HCT116 (cell line): ENCODE measurements at regions not wholly inside any gene's neighbourhood (a gene's known extent, or its start where the extent isn't known, plus 50 kb on each side); places are given as distances from the start of the nearest gene placed in this dataset.

Source experiments
- ATAC-seq: fragments of 200-7000 bp; cut with Tn5 transposase; 2 replicates; pipeline ENCODE4 v1.9.1; 2020; ENCODE audit warnings: mild to moderate bottlenecking, moderate library complexity
- BruUV-seq: library from RNA; stranded (reverse); fragments of 400-500 nt; replicated peaks from 2 replicates; lab custom pipeline; 2021; lab: Mats Ljungman, UMichigan
- CTCF ChIA-PET: fragments of 300-600 bp; sonication (Branson Sonifier 250); formaldehyde crosslinking; loops from one replicate; lab custom pipeline; 2021; ENCODE audit warnings: antibody characterized with exemption; lab: Charles Lee
- POLR2A ChIA-PET: fragments of 300-600, 350-600 bp; sonication (Branson Sonifier 250); formaldehyde crosslinking; loops from one replicate; lab custom pipeline; 2021; ENCODE audit warnings: antibody characterized with exemption; lab: Charles Lee
- RAD21 ChIA-PET, 2 experiments: fragments of 300-600 bp; sonication (Branson Sonifier 250); formaldehyde crosslinking; loops; one replicate each; lab custom pipeline; 2023; ENCODE audit warnings: low total read pairs in 2 of 2; ENCODE audit not compliant: uncharacterized antibody in 2 of 2, unreplicated experiment in 2 of 2, low non-redundant PET in 1 of 2; lab: Charles Lee
- DNase-seq: peaks from one replicate; pipeline ENCODE4 v3.0.0-alpha.2; 2010; ENCODE audit warnings: low read depth, low spot score
- H2AFZ ChIP-seq: fragments of 200-600 bp; shearing (Covaris generic), sonication (generic); 2 replicates; pipeline ENCODE4 v1.6.1; 2017; ENCODE audit warnings: low read depth, mixed run types, mixed read lengths, antibody characterized with exemption, low read length; ENCODE audit not compliant: poor library complexity, severe bottlenecking
- H3K27ac ChIP-seq: 2 replicates; pipeline ENCODE4 v1.5.1; 2012; ENCODE audit warnings: low read depth, low read length
- H3K27me3 ChIP-seq: fragments of 200-600 bp; sonication (generic); 2 replicates; pipeline ENCODE4 v1.6.1; 2016; ENCODE audit warnings: mixed run types, low read length, mixed read lengths; ENCODE audit not compliant: insufficient read depth
- H3K36me3 ChIP-seq, 2 experiments: fragments of 200-500 bp in 1 of 2; fragments of 200-600 bp in 1 of 2; sonication (Bioruptor generic) in 1 of 2; sonication (generic) in 1 of 2; 2 replicates each; pipeline versions ENCODE4 v1.5.1 to v1.6.1; 2014 to 2016; ENCODE audit warnings: low read length in 2 of 2, inconsistent platforms in 1 of 2, mixed read lengths in 1 of 2, mixed run types in 1 of 2; ENCODE audit not compliant: insufficient read depth in 2 of 2, control insufficient read depth in 1 of 2
- H3K4me1 ChIP-seq, 2 experiments: fragments of 200-600 bp in 1 of 2; sonication (generic) in 1 of 2; 2 replicates each; pipeline versions ENCODE4 v1.5.1 to v1.6.1; 2012 to 2017; ENCODE audit warnings: low read length in 2 of 2, inconsistent platforms in 1 of 2, mild to moderate bottlenecking in 1 of 2, mixed read lengths in 1 of 2, mixed run types in 1 of 2, moderate library complexity in 1 of 2; ENCODE audit not compliant: insufficient read depth in 2 of 2, control insufficient read depth in 1 of 2
- H3K4me2 ChIP-seq: fragments of 200-600 bp; sonication (generic); 2 replicates; pipeline ENCODE4 v1.6.1; 2017; ENCODE audit warnings: mixed run types, low read length, mixed read lengths
- H3K4me3 ChIP-seq, 2 experiments: fragments of 200-600 bp in 1 of 2; sonication (generic) in 1 of 2; replicated peaks in 1 of 2; 2 replicates each; pipeline ENCODE4 v1.5.1; 2011 to 2016; ENCODE audit warnings: low read length in 2 of 2, control low read depth in 1 of 2, low read depth in 1 of 2, mild to moderate bottlenecking in 1 of 2, mixed read lengths in 1 of 2, mixed run types in 1 of 2
- H3K79me2 ChIP-seq: fragments of 200-600 bp; sonication (generic); 2 replicates; pipeline ENCODE4 v1.6.1; 2017; ENCODE audit warnings: mild to moderate bottlenecking, mixed run types, low read length, moderate library complexity, mixed read lengths; ENCODE audit not compliant: insufficient read depth
- H3K9ac ChIP-seq: fragments of 200-600 bp; sonication (generic); 2 replicates; pipeline ENCODE4 v1.6.1; 2016; ENCODE audit warnings: low read length, mixed read lengths
- H3K9me2 ChIP-seq: fragments of 200-600 bp; sonication (generic), shearing (Covaris generic); 2 replicates; pipeline ENCODE4 v1.6.1; 2017; ENCODE audit warnings: mixed run types, mild to moderate bottlenecking, moderate library complexity; ENCODE audit not compliant: insufficient read depth
- H3K9me3 ChIP-seq, 2 experiments: fragments of 200-500 bp in 1 of 2; fragments of 200-600 bp in 1 of 2; sonication (Bioruptor generic) in 1 of 2; sonication (generic) in 1 of 2; 2 replicates each; pipeline ENCODE4 v1.6.1; 2014 to 2017; ENCODE audit warnings: low read length in 2 of 2, mixed read lengths in 2 of 2, inconsistent platforms in 1 of 2, low read depth in 1 of 2, mild to moderate bottlenecking in 1 of 2, mixed run types in 1 of 2, moderate library complexity in 1 of 2; ENCODE audit not compliant: control insufficient read depth in 1 of 2, insufficient read depth in 1 of 2
- H4K20me1 ChIP-seq: fragments of 200-600 bp; sonication (generic), shearing (Covaris generic); 2 replicates; pipeline ENCODE4 v1.6.1; 2017; ENCODE audit warnings: mixed run types, mild to moderate bottlenecking, moderate library complexity; ENCODE audit not compliant: insufficient read depth
- ATF3 ChIP-seq: IDR thresholded peaks from 2 replicates; pipeline ENCODE4 v1.6.1; 2012
- CBX3 ChIP-seq: IDR thresholded peaks from 2 replicates; pipeline ENCODE4 v1.6.1; 2012; ENCODE audit warnings: low read depth
- CEBPB ChIP-seq: IDR thresholded peaks from 2 replicates; pipeline ENCODE4 v1.6.1; 2012; ENCODE audit warnings: low read depth
- CTCF ChIP-seq, 3 experiments: fragments of 200-600 bp in 1 of 3; sonication (generic) in 1 of 3; IDR thresholded peaks in 2 of 3; conservative IDR thresholded peaks in 1 of 3; 2 replicates each; pipeline ENCODE4 v1.5.1; 2012 to 2017; ENCODE audit warnings: low read depth in 2 of 3, low read length in 2 of 3, antibody characterized with exemption in 1 of 3, borderline replicate concordance in 1 of 3, control low read depth in 1 of 3, mild to moderate bottlenecking in 1 of 3, mixed read lengths in 1 of 3, mixed run types in 1 of 3, moderate library complexity in 1 of 3; ENCODE audit not compliant: insufficient read depth in 1 of 3
- ELF1 ChIP-seq: IDR thresholded peaks from 2 replicates; pipeline ENCODE4 v1.6.1; 2012; ENCODE audit warnings: low read depth, borderline replicate concordance
- JUND ChIP-seq: IDR thresholded peaks from 2 replicates; pipeline ENCODE4 v1.6.1; 2012
- MAX ChIP-seq: IDR thresholded peaks from 2 replicates; pipeline ENCODE4 v1.6.1; 2012
- SIN3A ChIP-seq: IDR thresholded peaks from 2 replicates; pipeline ENCODE4 v1.6.1; 2012; ENCODE audit warnings: low read depth
- SP1 ChIP-seq: IDR thresholded peaks from 2 replicates; pipeline ENCODE4 v1.6.1; 2012; ENCODE audit warnings: low read depth
- YY1 ChIP-seq: IDR thresholded peaks from 2 replicates; pipeline ENCODE4 v1.6.1; 2011; ENCODE audit warnings: low read length, low read depth, moderate library complexity, mild to moderate bottlenecking; ENCODE audit not compliant: insufficient replicate concordance; ENCODE audit errors: extremely low read depth
- ZBTB33 ChIP-seq: IDR thresholded peaks from 2 replicates; pipeline ENCODE4 v1.6.1; 2011; ENCODE audit warnings: mild to moderate bottlenecking, low read length, moderate library complexity; ENCODE audit not compliant: insufficient replicate concordance; ENCODE audit errors: extremely low read depth
- ZFX ChIP-seq: fragments of 450-650 bp; IDR thresholded peaks from 2 replicates; pipeline ENCODE4 v1.6.1; 2017
- ZNF274 ChIP-seq: fragments of 200-500 bp; sonication (Bioruptor generic); IDR thresholded peaks from 2 replicates; pipeline ENCODE4 v1.6.1; 2014; ENCODE audit warnings: mild to moderate bottlenecking, low read depth, low read length, inconsistent platforms
- intact Hi-C: fragments of 100-400 bp; cut with micrococcal nuclease; formaldehyde crosslinking; loops from 2 replicates; pipeline ENCODE4 v1.10.0; 2022

- no peak overlapping the region for H3K4me3 ChIP-seq
- no TSS peak for BruUV-seq
- POLR2A ChIA-PET = no interaction called here
- H3K27me3 ChIP-seq = peaks cover 28% of the 10 kb centered on the region
- RAD21 ChIA-PET = no interaction called here
- no peak overlapping the region for H3K27ac ChIP-seq
- ATAC-seq = no peak
- H2AFZ ChIP-seq = no peak overlapping the region
- no peaks in the 10 kb centered on the region for H3K4me1 ChIP-seq
- H3K9ac ChIP-seq = no peak overlapping the region
- H3K9me2 ChIP-seq = no peaks in the 10 kb centered on the region
- no peak for TF ChIP-seq ZNF274
- TF ChIP-seq JUND = no peak
- TF ChIP-seq ZFX = no peak
- TF ChIP-seq MAX = no peak
- TF ChIP-seq YY1 = no peak
- TF ChIP-seq SIN3A = no peak
- no peak for TF ChIP-seq ATF3
- TF ChIP-seq SP1 = no peak
- no peak for TF ChIP-seq CTCF (IDR thresholded peaks at IDR 0.05 in 2 of 3, conservative IDR thresholded peaks at IDR 0.05 in 1 of 3; ENCODE audit: borderline replicate concordance in 1 of 3, insufficient read depth in 1 of 3, low read depth in 2 of 3, low read length in 2 of 3)
- TF ChIP-seq ELF1 = no peak
- TF ChIP-seq CBX3 = no peak
- TF ChIP-seq CEBPB = no peak
- TF ChIP-seq ZBTB33 = no peak
- CTCF ChIA-PET = no interaction called here
- no peaks in the 10 kb centered on the region for H3K9me3 ChIP-seq
- no peak overlapping the region for H3K4me2 ChIP-seq
- no peaks in the 10 kb centered on the region for H4K20me1 ChIP-seq
- DNase-seq = no peak
- intact Hi-C loops = no loop called here
- H3K36me3 ChIP-seq = no peaks in the 10 kb centered on the region
- H3K79me2 ChIP-seq = no peaks in the 10 kb centered on the region
Observed at GRCh38 chr5:60509519-60509918, 190.4 kb downstream of the DEPDC1B start.
